ENCODE measurements at regions not wholly inside any gene's neighbourhood (a gene's known extent, or its start where the extent isn't known, plus 50 kb on each side); places are given as distances from the start of the nearest gene placed in this dataset.
A peak's percentile ranks its signal among the peaks of the same experiment; 100 is the strongest.
"Not testable (repeated sequence)": the region's sequence is repeated elsewhere in the genome, so short reads cannot be mapped to it uniquely, and the experiment has no call there.

- DNase-seq, result no peak
Observed at GRCh38 chr5:147084702-147085101, 150.1 kb upstream of the STK32A start.

GRCh38 chr5:147085409-147085808 is 149.4 kb upstream of the STK32A start:
- no peak for DNase-seq

GRCh38 chr5:147092044-147092443 is 142.8 kb upstream of the STK32A start:
- DNase-seq, result no peak

- peak; percentile 5 to 25 for DNase-seq
Observed at GRCh38 chr5:147093138-147093537, 141.7 kb upstream of the STK32A start.

GRCh38 chr5:147095740-147096139 is 139.1 kb upstream of the STK32A start:
- no peak for DNase-seq

GRCh38 chr5:147098233-147098790 is 136.5 kb upstream of the STK32A start:
- DNase-seq, result peak; percentile 21 to 28

- DNase-seq, result no peak
Observed at GRCh38 chr5:147101659-147102369, 133.0 kb upstream of the STK32A start.

- DNase-seq, result no peak
Observed at GRCh38 chr5:147112899-147113298, 121.9 kb upstream of the STK32A start.

- DNase-seq, result no peak
Observed at GRCh38 chr5:147113967-147114366, 120.9 kb upstream of the STK32A start.

GRCh38 chr5:147139759-147140158 is 95.1 kb upstream of the STK32A start:
- DNase-seq, result not testable (repeated sequence)

- no peak for DNase-seq
Observed at GRCh38 chr5:147140558-147140957, 94.3 kb upstream of the STK32A start.

GRCh38 chr5:147141580-147141979 is 93.2 kb upstream of the STK32A start:
- not testable (repeated sequence) for DNase-seq

- DNase-seq, result no peak
Observed at GRCh38 chr5:147143215-147143614, 91.6 kb upstream of the STK32A start.

- no peak for DNase-seq
Observed at GRCh38 chr5:147145328-147145727, 89.5 kb upstream of the STK32A start.

GRCh38 chr5:147148715-147149114 is 86.1 kb upstream of the STK32A start:
- DNase-seq, result no peak

- no peak for DNase-seq
Observed at GRCh38 chr5:147152086-147152485, 82.7 kb upstream of the STK32A start.

- DNase-seq, result no peak
Observed at GRCh38 chr5:147154809-147155208, 80.0 kb upstream of the STK32A start.

- no peak for DNase-seq
Observed at GRCh38 chr5:147156012-147156411, 78.8 kb upstream of the STK32A start.

GRCh38 chr5:147160902-147161700 is 73.7 kb upstream of the STK32A start:
- no peak for DNase-seq

- DNase-seq, result no peak
Observed at GRCh38 chr5:147162740-147163139, 72.1 kb upstream of the STK32A start.

- DNase-seq, result no peak
Observed at GRCh38 chr5:147167529-147167928, 67.3 kb upstream of the STK32A start.

GRCh38 chr5:147168578-147169327 is 66.1 kb upstream of the STK32A start:
- no peak for DNase-seq

GRCh38 chr5:147169399-147169798 is 65.4 kb upstream of the STK32A start:
- no peak for DNase-seq

All from inflammatory macrophage (primary cell).